Iris pigment epithelial cell (primary cell): ENCODE measurements at regions not wholly inside any gene's neighbourhood (a gene's known extent, or its start where the extent isn't known, plus 50 kb on each side); places are given as distances from the start of the nearest gene placed in this dataset.
"Not testable (repeated sequence)": the region's sequence is repeated elsewhere in the genome, so short reads cannot be mapped to it uniquely, and the experiment has no call there.

ENCODE experiments used
- DNase-seq: peaks from one replicate; pipeline ENCODE4 v3.0.0-alpha.2; 2011; ENCODE audit warnings: low read depth

DNA sequence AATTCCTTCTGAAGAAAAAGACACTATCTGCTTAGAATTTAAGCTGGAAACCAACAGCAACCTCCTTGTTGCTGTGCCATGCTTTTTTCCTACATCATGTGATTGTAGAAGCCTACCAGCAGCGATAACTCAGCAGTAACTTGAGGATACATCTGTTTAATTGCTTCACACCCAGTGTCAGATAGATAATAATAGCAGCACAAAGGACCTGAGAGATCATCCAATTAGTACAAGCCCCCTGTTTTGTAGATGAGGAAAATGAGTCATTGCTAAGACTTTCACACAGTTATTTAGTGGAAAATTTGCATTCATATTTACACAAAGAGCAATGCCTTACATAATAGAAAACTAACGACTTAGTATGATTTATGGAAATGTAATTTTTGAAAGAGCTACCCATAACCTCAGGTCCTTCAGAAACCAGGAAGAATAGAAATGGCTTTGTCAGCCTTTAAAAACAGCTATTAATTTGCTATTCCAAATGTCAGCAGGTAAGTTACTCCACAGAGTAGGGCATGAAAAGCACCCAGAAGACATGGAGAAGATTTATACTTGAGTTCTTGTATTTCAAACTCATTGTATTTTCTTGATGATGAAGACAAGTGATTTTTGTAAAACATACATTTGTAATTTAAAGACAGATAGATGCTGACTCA is 93.7 kb upstream of the SGCG start:
- no peak for DNase-seq

DNA sequence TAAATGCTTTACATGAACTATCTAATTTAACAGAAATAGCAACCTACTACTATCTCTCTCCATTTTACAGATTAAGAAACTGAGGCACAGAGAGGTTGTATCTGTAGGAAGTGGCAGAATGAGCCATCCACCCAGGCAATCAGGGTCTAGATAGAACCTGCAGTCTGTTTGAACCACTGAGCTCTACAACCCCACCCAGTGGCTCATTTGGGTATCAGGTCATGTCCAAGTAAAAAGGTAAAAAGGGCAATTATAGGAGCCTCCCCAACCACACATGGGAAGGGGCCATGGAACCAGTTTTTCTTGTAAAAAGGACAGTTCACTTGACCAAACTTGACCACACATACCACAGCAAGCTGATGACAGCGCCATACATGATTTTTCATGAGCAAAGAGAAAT is 92.9 kb upstream of the SGCG start:
- peak; percentile 16 for DNase-seq

DNA sequence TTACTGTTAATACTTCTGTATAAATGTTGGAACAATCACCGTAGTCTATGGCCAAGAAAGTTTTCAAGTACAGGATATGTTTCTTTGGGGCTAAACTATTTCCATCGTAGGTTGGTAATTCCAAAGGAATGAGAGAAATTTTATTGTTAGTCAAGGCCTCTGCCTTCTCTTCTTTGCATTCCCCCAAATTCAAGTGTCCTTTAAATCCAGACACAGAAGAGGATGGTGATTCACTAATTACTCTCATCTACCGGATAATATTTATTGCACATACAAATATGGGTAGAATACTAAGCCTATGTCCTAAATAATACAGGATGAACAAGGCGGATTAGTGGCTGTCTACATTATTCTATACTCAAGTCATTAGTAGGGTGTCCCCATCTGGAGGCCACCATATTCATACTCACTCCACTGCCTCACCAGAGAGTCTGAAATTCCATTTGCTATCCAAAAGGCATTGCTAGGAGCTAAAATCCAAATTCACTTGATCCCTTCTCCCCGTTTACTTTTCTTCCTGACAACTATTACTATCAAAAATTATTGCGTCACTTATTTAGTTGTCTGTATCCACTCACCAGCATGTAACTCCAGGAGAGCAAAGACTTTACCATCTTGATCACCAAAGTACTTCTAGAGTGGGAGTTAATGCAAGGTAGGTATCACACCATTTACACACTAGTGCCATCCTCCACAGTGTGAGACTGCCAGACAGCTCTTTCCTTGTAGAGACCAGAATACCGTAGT is 82.4 kb upstream of the SGCG start:
- no peak for DNase-seq

DNA sequence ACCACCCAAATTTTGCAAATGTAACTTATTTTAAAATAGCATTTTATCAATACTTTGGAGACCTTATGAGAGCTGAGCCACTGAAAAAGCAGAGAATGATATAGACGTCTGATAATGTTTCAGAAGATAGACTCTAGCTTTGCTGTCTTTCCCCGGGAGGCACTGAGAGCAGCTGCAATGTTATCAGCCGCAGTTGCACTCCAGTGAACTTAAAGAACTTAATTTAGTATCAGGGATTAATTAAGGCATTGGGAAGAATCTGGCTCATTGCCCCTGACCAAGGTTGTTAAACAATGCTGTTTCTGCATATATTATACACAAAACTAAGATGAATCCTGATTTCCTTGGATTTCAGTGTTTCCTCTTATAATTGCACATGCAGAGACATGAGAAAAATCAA is 75.7 kb upstream of the SGCG start:
- no peak for DNase-seq

DNA sequence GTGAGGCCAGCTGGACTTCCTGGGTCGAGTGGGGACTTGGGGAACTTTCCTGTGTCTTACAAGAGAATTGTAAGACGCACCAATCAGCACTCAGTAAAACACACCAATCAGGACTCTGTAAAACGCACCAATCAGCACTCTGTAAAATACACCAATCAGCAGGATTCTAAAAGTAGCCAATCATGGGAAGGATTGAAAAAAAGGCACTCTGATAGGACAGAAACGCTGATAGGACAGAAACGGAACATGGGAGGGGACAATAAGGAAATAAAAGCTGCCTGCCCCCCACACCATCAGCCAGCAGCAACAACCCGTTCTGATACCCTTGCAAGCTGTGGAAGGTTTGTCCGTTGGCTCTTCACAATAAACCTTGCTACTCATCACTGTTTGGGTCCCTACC is 73.1 kb upstream of the SGCG start:
- DNase-seq, result no peak

DNA sequence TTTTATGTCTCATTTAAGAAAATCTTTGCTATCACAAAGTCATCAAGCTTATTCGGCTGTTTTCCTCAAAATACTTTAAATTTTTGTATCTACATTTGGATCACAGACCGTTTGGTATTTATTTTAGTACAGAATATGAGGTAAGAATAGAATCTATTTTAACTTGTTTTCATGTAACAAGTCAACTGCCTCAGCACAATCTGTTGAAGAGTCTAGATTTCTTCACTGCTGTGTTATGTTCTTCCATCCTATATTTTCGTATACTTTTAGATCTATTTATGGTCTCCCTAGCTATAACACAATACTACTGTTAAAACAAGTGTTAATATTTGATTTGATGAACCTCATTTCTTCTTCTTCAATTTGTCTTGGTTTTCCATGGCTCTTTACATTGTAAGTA is 61.6 kb upstream of the SGCG start:
- DNase-seq, result no peak

DNA sequence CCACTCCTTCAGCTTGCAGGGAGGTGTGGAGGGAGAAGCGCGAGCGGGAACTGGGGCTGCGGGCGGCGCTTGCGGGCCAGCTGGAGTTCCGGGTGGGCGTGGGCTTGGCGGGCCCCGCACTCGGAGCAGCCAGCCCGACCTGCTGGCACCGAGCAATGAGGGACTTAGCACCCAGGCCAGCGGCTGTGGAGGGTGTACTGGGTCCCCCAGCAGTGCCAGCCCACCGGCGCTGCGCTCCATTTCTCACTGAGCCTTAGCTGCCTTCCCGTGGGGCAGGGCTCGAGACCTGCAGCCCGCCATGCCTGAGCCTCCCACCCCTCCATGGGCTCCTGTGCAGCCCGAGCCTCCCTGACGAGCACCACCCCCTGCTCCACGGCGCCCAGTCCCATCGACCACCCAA is 53.2 kb upstream of the SGCG start:
- DNase-seq, result not testable (repeated sequence)

DNA sequence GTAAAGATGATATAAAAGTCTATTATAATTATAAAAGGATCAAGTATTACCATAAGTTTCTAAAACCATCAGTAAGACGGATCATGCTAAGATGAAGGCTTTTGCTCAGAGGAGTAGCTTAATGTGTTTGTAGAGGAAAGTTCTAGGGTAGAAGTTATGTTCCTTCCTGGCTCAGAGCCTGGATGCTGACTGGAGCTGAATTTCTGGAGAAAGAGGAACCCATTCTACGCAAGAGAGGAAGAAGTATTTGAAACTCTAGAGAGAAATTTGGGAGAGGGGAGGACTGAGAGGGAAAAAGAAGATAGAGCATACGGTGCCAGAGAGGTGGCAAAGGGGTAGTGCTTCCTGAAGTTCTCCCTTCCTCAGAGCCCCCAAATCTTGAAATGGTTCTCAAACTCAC is 51.4 kb upstream of the SGCG start:
- DNase-seq, result no peak
